Transverse colon (tissue), 4 donors: ENCODE measurements at regions not wholly inside any gene's neighbourhood (a gene's known extent, or its start where the extent isn't known, plus 50 kb on each side); places are given as distances from the start of the nearest gene placed in this dataset.

Experiments
- DNase-seq: peaks from one replicate; pipeline ENCODE4 v3.0.0-alpha.2; 2019
- H3K27ac ChIP-seq, 4 donors: fragments of 200-600 bp; sonication (generic); 2 replicates each; pipeline ENCODE4 v1.5.1; 2016 to 2018; ENCODE audit warnings: inconsistent platforms in 4 of 4
- H3K27me3 ChIP-seq: fragments of 200-600 bp; sonication (generic); 2 replicates; pipeline ENCODE4 v1.5.1; 2017; ENCODE audit warnings: inconsistent platforms
- H3K36me3 ChIP-seq, 4 donors: fragments of 200-600 bp; sonication (generic); 2 replicates each; pipeline ENCODE4 v1.5.1; 2017 to 2019; ENCODE audit warnings: inconsistent platforms in 4 of 4
- H3K4me1 ChIP-seq, 4 donors: fragments of 200-600 bp; sonication (generic); 2 replicates each; pipeline ENCODE4 v1.5.1; 2017 to 2020; ENCODE audit warnings: inconsistent platforms in 4 of 4
- H3K4me3 ChIP-seq, 4 donors: fragments of 200-600 bp; sonication (generic); 1 replicate in 1 of 4; 2 replicates in 3 of 4; pipeline versions ENCODE4 v1.5.1 to v1.6.1; 2017 to 2019; ENCODE audit warnings: inconsistent platforms in 4 of 4
- H3K9me3 ChIP-seq, 2 donors: fragments of 200-600 bp; sonication (generic); 2 replicates each; pipeline ENCODE4 v1.5.1; 2017 to 2019; ENCODE audit warnings: inconsistent platforms in 2 of 2
- EP300 ChIP-seq: sonication (generic); formaldehyde crosslinking; IDR thresholded peaks from one replicate; pipeline ENCODE4 v1.6.1; 2017; ENCODE audit warnings: antibody characterized with exemption, low read depth
- POLR2A ChIP-seq: fragments of 450-650 bp; IDR thresholded peaks from one replicate; pipeline ENCODE4 v1.6.1; 2016; ENCODE audit warnings: antibody characterized with exemption, mild to moderate bottlenecking, moderate library complexity
- POLR2AphosphoS5 ChIP-seq, 3 donors: sonication (generic); formaldehyde crosslinking; IDR thresholded peaks; one replicate each; pipeline ENCODE4 v1.6.1; 2016; ENCODE audit warnings: antibody characterized with exemption in 3 of 3
- WGBS, 2 donors: methylation state at CpG; one replicate each; pipeline ENCODE4 v1.1.5; 2018; ENCODE audit warnings: low coverage in 1 of 2; 5-methylcytosine and 5-hydroxymethylcytosine counted together
- in situ Hi-C, 4 donors: fragments of 200-750 bp; cut with MboI; loops; one replicate each; pipeline versions ENCODE4 v1.15.0 to v1.15.1; 2017; ENCODE audit warnings: low sequenced_read_pairs in 3 of 4, low pct_ligation_motif_present in 1 of 4, low pct_unique_long_range_greater_than_20kb in 1 of 4
- intact Hi-C: fragments of 100-400 bp; cut with DNase I; formaldehyde crosslinking; loops from one replicate; pipeline ENCODE4 v1.15.1; 2023; ENCODE audit warnings: low total_unique reads
- TF ChIP-seq, protein P1 (sequence below), 5 experiments: fragments of 200-600 bp in 3 of 5; fragments of 450-650 bp in 2 of 5; sonication (generic) in 3 of 5; IDR thresholded peaks; 1 replicate in 2 of 5; 2 replicates in 3 of 5; pipeline ENCODE4 v1.5.1; 2016 to 2017; ENCODE audit warnings: antibody characterized with exemption in 5 of 5, inconsistent platforms in 3 of 5, mild to moderate bottlenecking in 2 of 5, moderate library complexity in 1 of 5

DNA sequence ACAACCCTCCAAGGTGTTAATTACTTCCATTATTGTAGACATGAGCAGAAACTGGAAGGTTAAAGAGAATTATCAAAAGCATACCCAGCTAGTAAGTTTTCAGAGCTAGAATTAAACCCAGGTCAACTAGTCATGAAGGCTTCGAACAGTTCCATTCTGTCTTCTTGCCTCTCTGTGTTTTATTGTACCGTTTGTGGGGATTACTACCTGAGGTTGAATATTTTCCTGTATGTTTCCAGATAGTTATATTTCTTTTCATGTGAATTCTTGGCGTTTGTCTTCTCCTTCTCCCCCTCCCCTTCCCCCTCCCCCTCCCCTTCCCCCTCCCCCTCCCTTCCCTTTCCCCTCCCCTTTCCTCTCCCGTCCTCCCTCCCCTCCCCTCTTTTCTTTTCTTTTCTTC is 218.0 kb upstream of the GALNT17 start:
- TF ChIP-seq, protein P1, sequence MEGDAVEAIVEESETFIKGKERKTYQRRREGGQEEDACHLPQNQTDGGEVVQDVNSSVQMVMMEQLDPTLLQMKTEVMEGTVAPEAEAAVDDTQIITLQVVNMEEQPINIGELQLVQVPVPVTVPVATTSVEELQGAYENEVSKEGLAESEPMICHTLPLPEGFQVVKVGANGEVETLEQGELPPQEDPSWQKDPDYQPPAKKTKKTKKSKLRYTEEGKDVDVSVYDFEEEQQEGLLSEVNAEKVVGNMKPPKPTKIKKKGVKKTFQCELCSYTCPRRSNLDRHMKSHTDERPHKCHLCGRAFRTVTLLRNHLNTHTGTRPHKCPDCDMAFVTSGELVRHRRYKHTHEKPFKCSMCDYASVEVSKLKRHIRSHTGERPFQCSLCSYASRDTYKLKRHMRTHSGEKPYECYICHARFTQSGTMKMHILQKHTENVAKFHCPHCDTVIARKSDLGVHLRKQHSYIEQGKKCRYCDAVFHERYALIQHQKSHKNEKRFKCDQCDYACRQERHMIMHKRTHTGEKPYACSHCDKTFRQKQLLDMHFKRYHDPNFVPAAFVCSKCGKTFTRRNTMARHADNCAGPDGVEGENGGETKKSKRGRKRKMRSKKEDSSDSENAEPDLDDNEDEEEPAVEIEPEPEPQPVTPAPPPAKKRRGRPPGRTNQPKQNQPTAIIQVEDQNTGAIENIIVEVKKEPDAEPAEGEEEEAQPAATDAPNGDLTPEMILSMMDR (IDR thresholded peaks at IDR 0.05) = no peak
- no peak for TF ChIP-seq POLR2A
- TF ChIP-seq POLR2AphosphoS5 (IDR thresholded peaks at IDR 0.05) = no peak
- TF ChIP-seq EP300 = no peak
- in situ Hi-C loops = no loop called here
- 76 to 92% methylated on average over 2 to 4 of the region's 4 CpGs for WGBS, 2 donors
- no peaks in the 10 kb centered on the region for H3K36me3 ChIP-seq
- no peaks in the 10 kb centered on the region for H3K27me3 ChIP-seq
- no peak overlapping the region for H3K4me3 ChIP-seq
- no peak for DNase-seq
- intact Hi-C loops = no loop called here
- H3K4me1 ChIP-seq = no peaks in the 10 kb centered on the region
- H3K27ac ChIP-seq = no peak overlapping the region
- no peaks in the 10 kb centered on the region for H3K9me3 ChIP-seq

- WGBS, 2 donors = 59 to 65% methylated on average over 2 of the region's 2 CpGs
- no peak overlapping the region for H3K4me3 ChIP-seq
- H3K27ac ChIP-seq = no peak overlapping the region
- no peaks in the 10 kb centered on the region for H3K9me3 ChIP-seq
- H3K36me3 ChIP-seq = no peaks in the 10 kb centered on the region
- intact Hi-C loops = no loop called here
- H3K4me1 ChIP-seq = peaks cover 0 to 3% (median 0%) of the 10 kb centered on the region in 4 donors
- H3K27me3 ChIP-seq = no peaks in the 10 kb centered on the region
- TF ChIP-seq EP300 = no peak
- TF ChIP-seq POLR2A = no peak
- TF ChIP-seq, protein P1 (IDR thresholded peaks at IDR 0.05) = no peak
- no peak for DNase-seq
- in situ Hi-C loops = no loop called here
Measured at GRCh38 chr7:70915067-70915466, 216.9 kb upstream of the GALNT17 start.

DNA sequence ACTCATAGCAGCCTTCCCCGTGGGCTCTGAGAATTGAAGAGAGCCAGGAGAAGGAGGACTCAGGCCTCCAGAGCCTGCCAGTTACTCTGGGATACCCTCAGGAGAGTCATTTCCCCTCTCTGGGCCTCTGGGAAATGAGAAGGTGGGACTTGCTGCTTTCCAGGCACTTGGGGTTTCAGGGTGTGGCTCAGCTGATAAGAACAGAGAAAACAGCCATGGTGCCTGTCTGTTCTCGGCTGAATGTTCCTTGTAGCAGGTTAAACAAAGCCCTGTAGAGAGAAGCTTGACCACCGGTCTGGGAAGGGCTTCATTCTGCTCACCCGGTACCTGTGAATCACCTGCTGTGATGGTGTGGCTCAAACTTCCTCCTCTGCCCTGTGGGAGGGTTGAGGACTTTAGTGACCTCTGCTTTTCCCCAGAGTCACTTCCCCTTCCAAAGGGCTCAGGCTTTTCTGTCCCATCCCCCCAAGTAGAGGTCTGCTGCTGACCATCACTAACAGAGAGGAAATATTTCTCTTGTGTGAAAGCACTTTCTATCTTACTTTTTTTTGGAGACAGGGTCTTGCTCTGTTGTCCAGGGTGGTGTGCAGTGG is 212.4 kb upstream of the GALNT17 start:
- Histone ChIP-seq H3K27me3 (no peaks in the 10 kb centered on the region), H3K27ac (peak overlapping the region in 1 of 4 donors; percentile 3), H3K4me1 (peaks cover 0 to 3% (median 0%) of the 10 kb centered on the region in 4 donors), H3K36me3 (no peaks in the 10 kb centered on the region), H3K4me3 (no peak overlapping the region), H3K9me3 (no peaks in the 10 kb centered on the region)
- no peak for TF ChIP-seq EP300
- TF ChIP-seq, protein P1 (IDR thresholded peaks at IDR 0.05) = no peak
- TF ChIP-seq POLR2AphosphoS5 (IDR thresholded peaks at IDR 0.05) = no peak
- TF ChIP-seq POLR2A = no peak
- in situ Hi-C loops = no loop called here
- DNase-seq = no peak
- 34% methylated on average over 4 of the region's 4 CpGs; no CpG with 5 or more reads in 1 of the 2 donors for WGBS, 2 donors
- intact Hi-C loops = no loop called here

- Histone ChIP-seq H3K27ac (no peak overlapping the region), H3K36me3 (no peaks in the 10 kb centered on the region), H3K4me1 (peaks cover 0 to 3% (median 0%) of the 10 kb centered on the region in 4 donors), H3K27me3 (no peaks in the 10 kb centered on the region), H3K4me3 (no peak overlapping the region), H3K9me3 (no peaks in the 10 kb centered on the region)
- intact Hi-C loops = no loop called here
- no peak for TF ChIP-seq POLR2A
- no peak for TF ChIP-seq POLR2AphosphoS5 (IDR thresholded peaks at IDR 0.05)
- TF ChIP-seq, protein P1 (IDR thresholded peaks at IDR 0.05) = no peak
- TF ChIP-seq EP300 = no peak
- in situ Hi-C loops = no loop called here
- WGBS, 2 donors = 85% methylated on average over 1 of the region's 1 CpG; no CpG with 5 or more reads in 1 of the 2 donors
- no peak for DNase-seq
Measured at GRCh38 chr7:70920876-70921275, 211.1 kb upstream of the GALNT17 start.
